GM18507 (cell line): ENCODE measurements at regions not wholly inside any gene's neighbourhood (a gene's known extent, or its start where the extent isn't known, plus 50 kb on each side); places are given as distances from the start of the nearest gene placed in this dataset.
"Not testable (repeated sequence)": the region's sequence is repeated elsewhere in the genome, so short reads cannot be mapped to it uniquely, and the experiment has no call there.

ENCODE experiments used
- DNase-seq: peaks from one replicate; pipeline ENCODE4 v3.0.0; 2011; ENCODE audit warnings: low read depth; ENCODE audit not compliant: insufficient read length; ENCODE audit errors: extremely low spot score
- FAIRE-seq: peaks from 2 replicates; lab custom pipeline; 2011; peaks lifted over from hg19 to GRCh38; lab: Jason Lieb, UNC

- no peak for DNase-seq
- FAIRE-seq: peak; percentile 92
Observed at GRCh38 chr2:234411793-234412192, 85.1 kb downstream of the ARL4C start.

GRCh38 chr2:234410526-234410925 lies 86.4 kb downstream of the ARL4C start:
- FAIRE-seq (no peak), DNase-seq (no peak)

GRCh38 chr2:234409590-234409989 lies 87.3 kb downstream of the ARL4C start:
- DNase-seq: no peak
- FAIRE-seq: no peak

GRCh38 chr2:234406085-234406484 lies 90.8 kb downstream of the ARL4C start:
- DNase-seq (no peak), FAIRE-seq (no peak)

- FAIRE-seq (no peak), DNase-seq (no peak)
Observed at GRCh38 chr2:234405462-234405861, 91.4 kb downstream of the ARL4C start.

DNA sequence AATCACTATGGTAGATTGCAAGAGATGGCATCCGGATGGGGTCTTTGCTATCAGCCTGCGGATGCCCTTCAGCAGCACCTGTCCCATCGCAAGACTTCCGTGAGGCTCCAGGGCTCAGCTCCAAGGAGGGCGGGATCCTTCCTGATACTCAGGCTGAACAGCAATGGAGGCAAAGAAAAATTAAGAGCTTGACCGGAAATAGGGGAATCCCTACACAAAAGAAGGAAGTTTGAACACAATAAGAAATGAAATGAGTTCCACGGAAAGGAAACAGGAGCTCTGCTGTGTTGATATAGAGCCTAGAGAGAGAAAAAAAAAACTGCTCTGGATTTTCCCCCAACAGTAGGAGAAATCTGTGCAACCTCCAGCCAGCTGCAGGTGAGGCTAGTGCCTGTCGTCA lies 91.9 kb downstream of the ARL4C start:
- FAIRE-seq: no peak
- DNase-seq: no peak

- DNase-seq (no peak), FAIRE-seq (no peak)
Observed at GRCh38 chr2:234403751-234404150, 93.1 kb downstream of the ARL4C start.

DNA sequence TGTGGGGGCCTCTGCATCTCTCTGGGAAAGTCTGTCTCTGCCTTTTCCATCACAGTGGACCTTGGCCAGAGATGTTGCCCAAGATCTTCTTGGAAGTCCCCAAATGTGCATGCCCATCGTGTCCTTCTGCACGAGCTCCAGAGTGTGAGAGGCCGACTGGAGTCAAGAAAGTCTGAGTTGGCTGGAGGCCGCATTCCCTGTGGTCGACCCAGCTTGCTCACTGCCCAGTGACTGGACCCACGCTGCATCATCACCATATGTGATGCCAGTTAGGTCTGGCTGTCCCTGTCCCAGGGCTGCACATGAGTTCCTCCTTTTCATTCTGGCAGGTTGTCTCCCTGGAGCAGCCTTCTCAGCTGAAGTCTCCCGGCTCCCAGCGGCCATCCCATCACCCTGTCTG lies 93.8 kb downstream of the ARL4C start:
- FAIRE-seq: no peak
- DNase-seq: no peak

GRCh38 chr2:234401426-234401825 lies 95.5 kb downstream of the ARL4C start:
- FAIRE-seq: no peak
- no peak for DNase-seq

GRCh38 chr2:234399451-234400246 lies 97.2 kb downstream of the ARL4C start:
- no peak for DNase-seq
- no peak for FAIRE-seq

- FAIRE-seq: no peak
- no peak for DNase-seq
Observed at GRCh38 chr2:234398531-234398930, 98.3 kb downstream of the ARL4C start.

DNA sequence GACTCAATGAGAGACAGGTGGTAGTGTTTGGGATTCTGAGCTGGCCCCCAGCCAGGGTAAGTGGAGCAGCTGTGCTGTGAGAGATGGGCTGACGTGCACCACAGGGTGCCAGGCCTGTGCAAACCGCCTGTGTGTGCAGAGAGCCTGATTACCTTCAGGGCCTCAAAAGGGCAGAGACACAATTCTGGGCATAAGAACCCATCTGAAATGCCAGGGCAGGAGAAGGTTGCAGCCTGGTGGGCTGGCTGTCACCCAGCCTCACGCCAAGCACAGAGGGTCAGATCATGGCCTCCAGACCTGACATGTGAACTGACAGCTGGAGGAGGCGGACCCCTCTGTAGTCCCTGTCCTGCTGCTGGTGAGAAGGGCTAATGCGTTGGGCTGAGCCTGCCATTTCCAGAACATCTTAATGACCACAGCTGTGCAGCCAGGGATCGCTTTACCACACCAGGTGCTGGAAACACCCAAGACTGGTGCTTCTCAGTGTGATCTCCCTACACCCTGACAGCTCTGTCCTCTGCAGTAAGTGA lies 100.9 kb downstream of the ARL4C start:
- FAIRE-seq (no peak), DNase-seq (no peak)

DNA sequence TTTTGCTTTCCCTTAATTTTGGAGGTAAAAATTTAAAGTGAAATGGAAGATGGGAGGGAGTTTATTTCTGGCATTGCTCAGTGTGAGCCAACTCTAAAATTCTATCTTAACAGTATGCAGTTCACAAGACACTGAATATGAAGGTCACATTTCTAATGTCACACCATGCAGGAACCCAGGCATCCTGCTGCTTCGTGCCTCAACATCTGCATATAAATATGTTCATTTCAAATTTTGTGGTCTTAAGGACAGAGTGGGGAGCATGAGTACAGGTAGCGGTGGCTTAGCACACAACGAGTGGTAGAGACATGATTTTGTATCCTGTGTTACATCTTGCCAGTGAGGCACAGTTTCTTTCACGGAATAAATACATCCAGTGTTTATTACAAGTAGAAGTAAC lies 102.4 kb downstream of the ARL4C start:
- no peak for FAIRE-seq
- no peak for DNase-seq

DNA sequence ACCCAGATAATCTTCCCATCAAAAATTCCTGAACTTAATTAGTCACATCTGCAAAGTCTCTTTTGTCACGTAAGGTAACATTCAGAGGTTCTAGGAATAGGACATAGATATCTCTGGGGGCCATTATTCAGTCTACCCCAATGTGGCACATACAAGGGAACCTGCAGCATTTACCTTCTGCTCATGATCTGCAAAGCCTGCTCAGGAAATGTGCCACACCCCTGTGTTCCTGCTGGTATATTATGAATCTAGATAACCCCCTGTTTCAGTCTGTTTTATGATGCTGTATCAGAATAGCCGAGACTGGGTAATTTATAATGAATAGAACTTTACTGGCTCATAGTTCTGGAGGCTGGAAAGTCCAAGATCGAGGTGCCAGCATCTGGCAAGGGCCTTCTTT lies 103.5 kb downstream of the ARL4C start:
- no peak for DNase-seq
- no peak for FAIRE-seq

DNA sequence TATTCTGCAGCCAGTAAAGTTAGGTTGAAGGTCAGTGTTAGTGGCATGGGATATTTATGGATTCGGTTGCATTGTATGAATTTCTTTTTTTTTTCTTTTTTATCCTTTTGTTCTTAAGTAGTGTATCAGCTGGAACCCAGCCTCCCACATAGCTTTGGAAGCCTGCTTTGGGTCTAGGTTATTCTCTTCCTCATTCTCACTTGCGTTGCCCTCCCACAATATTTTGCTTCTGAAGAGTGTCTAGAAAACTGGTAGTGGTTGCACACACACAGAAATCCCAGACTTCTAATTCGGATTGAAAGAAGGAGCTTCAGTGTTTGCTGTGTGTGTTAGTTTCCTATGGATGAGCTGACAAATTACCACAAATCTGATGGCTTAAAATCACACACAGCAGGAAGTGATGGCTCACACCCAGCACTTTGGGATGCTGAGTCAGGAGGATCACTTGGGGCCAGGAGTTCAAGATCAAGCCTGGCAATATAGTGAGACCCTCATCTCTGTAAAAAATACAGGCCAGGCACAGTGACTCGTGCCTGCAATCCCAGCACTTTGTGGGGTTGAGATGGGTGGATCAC lies 104.8 kb downstream of the ARL4C start:
- DNase-seq (no peak), FAIRE-seq (no peak)

DNA sequence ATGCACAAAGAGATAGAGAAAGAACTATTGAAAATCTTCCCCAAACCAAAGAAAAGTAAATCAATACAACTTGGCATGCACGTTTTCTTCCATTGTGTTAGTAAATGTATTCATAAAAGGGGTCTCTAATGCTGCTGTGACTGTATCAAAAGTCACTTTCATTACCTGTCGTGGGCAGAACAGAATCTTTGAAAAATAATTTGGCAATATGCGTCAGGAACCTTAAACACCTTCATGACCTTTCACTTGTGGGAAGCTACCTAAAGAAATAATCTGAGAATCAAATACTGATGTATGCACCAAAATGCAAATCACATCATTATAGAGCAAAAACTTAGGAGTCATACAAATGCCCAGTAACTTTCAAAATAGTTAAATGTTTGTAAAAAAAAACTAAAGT lies 105.3 kb downstream of the ARL4C start:
- DNase-seq (no peak), FAIRE-seq (no peak)

DNA sequence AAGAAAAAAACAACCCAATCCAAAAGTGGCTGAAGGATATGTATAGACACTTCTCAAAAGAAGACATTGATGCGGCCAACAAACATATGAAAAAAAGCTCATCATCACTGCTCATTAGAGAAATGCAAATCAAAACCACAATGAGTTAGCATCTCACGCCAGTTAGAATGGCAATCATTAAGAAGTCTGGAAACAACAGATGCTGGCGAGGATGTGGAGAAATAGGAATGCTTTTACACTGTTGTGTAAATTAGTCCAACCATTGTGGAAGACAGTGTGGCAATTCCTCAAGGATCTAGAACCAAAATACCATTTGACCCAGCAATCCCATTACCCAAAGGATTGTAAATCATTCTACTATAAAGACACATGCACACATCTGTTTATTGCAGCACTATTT lies 107.2 kb downstream of the ARL4C start:
- DNase-seq, FAIRE-seq: not testable (repeated sequence)

- DNase-seq (no peak), FAIRE-seq (no peak)
Observed at GRCh38 chr2:234388591-234388990, 108.3 kb downstream of the ARL4C start.

DNA sequence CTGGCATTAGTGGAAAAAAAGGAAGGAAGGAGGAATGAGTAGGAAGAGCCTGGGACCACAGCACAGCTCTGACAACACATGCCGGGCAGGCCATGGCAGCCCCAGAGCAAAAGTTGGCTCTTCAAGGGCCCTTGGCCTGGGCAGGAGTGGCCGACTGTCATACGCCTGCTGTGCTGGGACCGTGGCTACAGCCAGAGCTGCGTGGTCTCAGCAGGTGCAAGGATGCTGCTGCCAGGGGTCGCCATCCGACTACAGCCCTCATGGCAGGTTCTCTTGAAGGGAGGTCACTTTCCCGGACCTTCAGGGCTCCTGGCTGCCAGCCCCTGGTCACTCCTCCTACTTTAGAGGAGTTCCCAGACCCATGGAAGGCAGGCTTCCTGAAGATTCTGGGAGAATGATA lies 109.9 kb downstream of the ARL4C start:
- no peak for FAIRE-seq
- no peak for DNase-seq

- FAIRE-seq (no peak), DNase-seq (no peak)
Observed at GRCh38 chr2:234382131-234382530, 114.8 kb downstream of the ARL4C start.

GRCh38 chr2:234378958-234379357 lies 117.9 kb downstream of the ARL4C start:
- FAIRE-seq, DNase-seq: not testable (repeated sequence)
